Activated T-helper 17 cell treated with anti-CD3 and anti-CD28 coated beads, Interleukin-2, amount 50 U/mL, for 72 hours (primary cell): ENCODE measurements at regions not wholly inside any gene's neighbourhood (a gene's known extent, or its start where the extent isn't known, plus 50 kb on each side); places are given as distances from the start of the nearest gene placed in this dataset.
A peak's percentile ranks its signal among the peaks of the same experiment; 100 is the strongest.
"Not testable (repeated sequence)": the region's sequence is repeated elsewhere in the genome, so short reads cannot be mapped to it uniquely, and the experiment has no call there.

Experiments
- ATAC-seq: fragments of 150-1000 bp; cut with Tn5 transposase; replicated peaks from 2 replicates; pipeline ENCODE4 v1.10.0; 2021; ENCODE audit warnings: mild to moderate bottlenecking, moderate library complexity
- H3K27ac Mint-ChIP-seq: one replicate; pipeline ENCODE4 v1.8.0; 2022; ENCODE audit warnings: mixed read lengths
- H3K27me3 Mint-ChIP-seq: one replicate; pipeline ENCODE4 v1.8.0; 2022; ENCODE audit warnings: mixed read lengths
- H3K36me3 Mint-ChIP-seq: one replicate; pipeline ENCODE4 v1.8.0; 2022; ENCODE audit warnings: low read depth, mild to moderate bottlenecking, mixed read lengths
- H3K4me1 Mint-ChIP-seq: one replicate; pipeline ENCODE4 v1.8.0; 2022; ENCODE audit warnings: mixed read lengths
- H3K4me3 Mint-ChIP-seq: one replicate; pipeline ENCODE4 v1.8.0; 2022; ENCODE audit warnings: mild to moderate bottlenecking, mixed read lengths
- H3K9me3 Mint-ChIP-seq: one replicate; pipeline ENCODE4 v1.8.0; 2022; ENCODE audit warnings: mixed read lengths

- H3K4me3 Mint-ChIP-seq, H3K27ac Mint-ChIP-seq, ATAC-seq, H3K9me3 Mint-ChIP-seq, H3K4me1 Mint-ChIP-seq, H3K36me3 Mint-ChIP-seq: not testable (repeated sequence)
- peaks cover 20% of the 10 kb centered on the region for H3K27me3 Mint-ChIP-seq
These were observed 174.4 kb upstream of the CCDC54 start for GRCh38 chr3:107202885-107203284.

- H3K4me3 Mint-ChIP-seq: no peak overlapping the region
- ATAC-seq: no peak
- no peaks in the 10 kb centered on the region for H3K9me3 Mint-ChIP-seq
- no peaks in the 10 kb centered on the region for H3K36me3 Mint-ChIP-seq
- H3K27me3 Mint-ChIP-seq: peaks cover 23% of the 10 kb centered on the region
- no peak overlapping the region for H3K27ac Mint-ChIP-seq
- no peaks in the 10 kb centered on the region for H3K4me1 Mint-ChIP-seq
These were observed 173.1 kb upstream of the CCDC54 start for GRCh38 chr3:107204121-107204520.

- Mint-ChIP-seq H3K36me3 (no peaks in the 10 kb centered on the region), H3K4me1 (no peaks in the 10 kb centered on the region), H3K27ac (no peak overlapping the region), H3K4me3 (no peak overlapping the region), H3K27me3 (peaks cover 26% of the 10 kb centered on the region), H3K9me3 (no peaks in the 10 kb centered on the region)
- ATAC-seq: no peak
These were observed 171.9 kb upstream of the CCDC54 start for GRCh38 chr3:107205358-107205757.

- Mint-ChIP-seq H3K4me3 (no peak overlapping the region), H3K27ac (no peak overlapping the region), H3K4me1 (no peaks in the 10 kb centered on the region), H3K36me3 (no peaks in the 10 kb centered on the region), H3K27me3 (peaks cover 25% of the 10 kb centered on the region), H3K9me3 (no peaks in the 10 kb centered on the region)
- peak; percentile 37 for ATAC-seq
These were observed 171.1 kb upstream of the CCDC54 start for GRCh38 chr3:107206141-107206540.

GRCh38 chr3:107206945-107207344, 170.3 kb upstream of the CCDC54 start:
- H3K27me3 Mint-ChIP-seq: peaks cover 27% of the 10 kb centered on the region
- H3K36me3 Mint-ChIP-seq: no peaks in the 10 kb centered on the region
- no peaks in the 10 kb centered on the region for H3K9me3 Mint-ChIP-seq
- no peak for ATAC-seq
- H3K4me3 Mint-ChIP-seq: no peak overlapping the region
- no peak overlapping the region for H3K27ac Mint-ChIP-seq
- no peaks in the 10 kb centered on the region for H3K4me1 Mint-ChIP-seq

GRCh38 chr3:107208100-107208499, 169.1 kb upstream of the CCDC54 start:
- H3K9me3 Mint-ChIP-seq: no peaks in the 10 kb centered on the region
- H3K4me1 Mint-ChIP-seq: peaks cover 4% of the 10 kb centered on the region
- H3K36me3 Mint-ChIP-seq: no peaks in the 10 kb centered on the region
- H3K27me3 Mint-ChIP-seq: peaks cover 31% of the 10 kb centered on the region
- no peak for ATAC-seq
- no peak overlapping the region for H3K27ac Mint-ChIP-seq
- no peak overlapping the region for H3K4me3 Mint-ChIP-seq

GRCh38 chr3:107208796-107209195, 168.4 kb upstream of the CCDC54 start:
- peaks cover 5% of the 10 kb centered on the region for H3K4me1 Mint-ChIP-seq
- ATAC-seq: no peak

GRCh38 chr3:107209302-107209990, 167.8 kb upstream of the CCDC54 start:
- Mint-ChIP-seq H3K4me1 (peaks cover 5% of the 10 kb centered on the region), H3K9me3 (peaks cover 4% of the 10 kb centered on the region), H3K36me3 (no peaks in the 10 kb centered on the region), H3K27me3 (peaks cover 30% of the 10 kb centered on the region), H3K27ac (no peak overlapping the region), H3K4me3 (no peak overlapping the region)
- no peak for ATAC-seq

More at GRCh38 chr3:107208796-107209195, 168.4 kb upstream of the CCDC54 start:
- Mint-ChIP-seq H3K27me3 (peaks cover 25% of the 10 kb centered on the region), H3K4me3 (no peak overlapping the region), H3K9me3 (no peaks in the 10 kb centered on the region), H3K27ac (no peak overlapping the region), H3K36me3 (no peaks in the 10 kb centered on the region)

- H3K27me3 Mint-ChIP-seq: peaks cover 38% of the 10 kb centered on the region
- H3K27ac Mint-ChIP-seq: no peak overlapping the region
- ATAC-seq: no peak
- no peak overlapping the region for H3K4me3 Mint-ChIP-seq
- peaks cover 7% of the 10 kb centered on the region for H3K9me3 Mint-ChIP-seq
- peaks cover 5% of the 10 kb centered on the region for H3K4me1 Mint-ChIP-seq
- no peaks in the 10 kb centered on the region for H3K36me3 Mint-ChIP-seq
These were observed 165.6 kb upstream of the CCDC54 start for GRCh38 chr3:107211608-107212007.

- no peak overlapping the region for H3K27ac Mint-ChIP-seq
- H3K4me3 Mint-ChIP-seq: no peak overlapping the region
- H3K4me1 Mint-ChIP-seq: peaks cover 5% of the 10 kb centered on the region
- peak; percentile 84 for ATAC-seq
- peaks cover 38% of the 10 kb centered on the region for H3K27me3 Mint-ChIP-seq
- no peaks in the 10 kb centered on the region for H3K36me3 Mint-ChIP-seq
- H3K9me3 Mint-ChIP-seq: peaks cover 7% of the 10 kb centered on the region
These were observed 164.6 kb upstream of the CCDC54 start for GRCh38 chr3:107212618-107213017.

- Mint-ChIP-seq H3K36me3 (no peaks in the 10 kb centered on the region), H3K27me3 (peaks cover 32% of the 10 kb centered on the region), H3K4me3 (no peak overlapping the region), H3K27ac (no peak overlapping the region), H3K4me1 (peaks cover 5% of the 10 kb centered on the region), H3K9me3 (peaks cover 7% of the 10 kb centered on the region)
- ATAC-seq: peak; percentile 47
These were observed 164.1 kb upstream of the CCDC54 start for GRCh38 chr3:107213044-107213669.

- H3K27ac Mint-ChIP-seq: no peak overlapping the region
- H3K9me3 Mint-ChIP-seq: peaks cover 7% of the 10 kb centered on the region
- peaks cover 5% of the 10 kb centered on the region for H3K4me1 Mint-ChIP-seq
- H3K4me3 Mint-ChIP-seq: no peak overlapping the region
- no peak for ATAC-seq
- H3K27me3 Mint-ChIP-seq: peaks cover 23% of the 10 kb centered on the region
- H3K36me3 Mint-ChIP-seq: no peaks in the 10 kb centered on the region
These were observed 161.0 kb upstream of the CCDC54 start for GRCh38 chr3:107216229-107216628.

- Mint-ChIP-seq H3K36me3 (no peaks in the 10 kb centered on the region), H3K27me3 (peaks cover 21% of the 10 kb centered on the region), H3K9me3 (peaks cover 7% of the 10 kb centered on the region), H3K4me3 (no peak overlapping the region), H3K27ac (no peak overlapping the region), H3K4me1 (peaks cover 5% of the 10 kb centered on the region)
- no peak for ATAC-seq
These were observed 160.5 kb upstream of the CCDC54 start for GRCh38 chr3:107216711-107217110.

GRCh38 chr3:107217172-107217571, 160.1 kb upstream of the CCDC54 start:
- ATAC-seq: no peak
- Mint-ChIP-seq H3K36me3 (no peaks in the 10 kb centered on the region), H3K27me3 (peaks cover 18% of the 10 kb centered on the region), H3K9me3 (peaks cover 7% of the 10 kb centered on the region), H3K4me3 (no peak overlapping the region), H3K27ac (no peak overlapping the region), H3K4me1 (peaks cover 5% of the 10 kb centered on the region)

GRCh38 chr3:107218864-107219269, 158.4 kb upstream of the CCDC54 start:
- Mint-ChIP-seq H3K27me3 (peaks cover 20% of the 10 kb centered on the region), H3K27ac (no peak overlapping the region), H3K9me3 (peaks cover 7% of the 10 kb centered on the region), H3K36me3 (no peaks in the 10 kb centered on the region), H3K4me1 (no peaks in the 10 kb centered on the region), H3K4me3 (no peak overlapping the region)
- ATAC-seq: no peak
